K562 (cell line): ENCODE measurements at regions not wholly inside any gene's neighbourhood (a gene's known extent, or its start where the extent isn't known, plus 50 kb on each side); places are given as distances from the start of the nearest gene placed in this dataset.

Experiments used
- CEBPG ChIP-seq, 3 experiments: fragments of 200-800 bp in 1 of 3; sonication (Bioruptor generic) in 1 of 3; sonication (generic) in 1 of 3; formaldehyde crosslinking in 1 of 3; IDR thresholded peaks in 2 of 3; conservative IDR thresholded peaks in 1 of 3; 2 replicates each; pipeline versions ENCODE4 v1.6.1 to v1.8.0; 2016 to 2022; ENCODE audit warnings: missing compliant biosample characterization in 2 of 3, missing genetic modification characterization in 2 of 3, mild to moderate bottlenecking in 1 of 3, missing genetic modification reagents in 1 of 3
- EWSR1 ChIP-seq: fragments of 450-650 bp; IDR thresholded peaks from 2 replicates; pipeline ENCODE4 v1.6.1; 2018; ENCODE audit warnings: borderline replicate concordance, mild to moderate bottlenecking, low read depth, moderate library complexity; ENCODE audit not compliant: partially characterized antibody
- NCOA2 ChIP-seq, 2 experiments: fragments of 450-650 bp; IDR thresholded peaks; 2 replicates each; pipeline ENCODE4 v1.6.1; 2018; ENCODE audit warnings: mild to moderate bottlenecking in 2 of 2, moderate library complexity in 1 of 2; ENCODE audit not compliant: partially characterized antibody in 2 of 2
- ZNF23 ChIP-seq: fragments of 250-450 bp; sonication (Bioruptor Pico); IDR thresholded peaks from 2 replicates; pipeline ENCODE4 v1.4.0; 2020; ENCODE audit warnings: mild to moderate bottlenecking
- ZNF24 ChIP-seq: fragments of 450-650 bp; IDR thresholded peaks from 2 replicates; pipeline ENCODE4 v1.6.1; 2016
- TF ChIP-seq, protein P1 (sequence below): fragments of 250-450 bp; sonication (Bioruptor Pico); IDR thresholded peaks from 2 replicates; pipeline ENCODE4 v1.8.0; 2022; ENCODE audit warnings: inconsistent platforms
- TF ChIP-seq, protein P2 (sequence below): fragments of 150-350 bp; conservative IDR thresholded peaks from 2 replicates; pipeline ENCODE4 v1.6.1; 2014; ENCODE audit warnings: low read length

DNA sequence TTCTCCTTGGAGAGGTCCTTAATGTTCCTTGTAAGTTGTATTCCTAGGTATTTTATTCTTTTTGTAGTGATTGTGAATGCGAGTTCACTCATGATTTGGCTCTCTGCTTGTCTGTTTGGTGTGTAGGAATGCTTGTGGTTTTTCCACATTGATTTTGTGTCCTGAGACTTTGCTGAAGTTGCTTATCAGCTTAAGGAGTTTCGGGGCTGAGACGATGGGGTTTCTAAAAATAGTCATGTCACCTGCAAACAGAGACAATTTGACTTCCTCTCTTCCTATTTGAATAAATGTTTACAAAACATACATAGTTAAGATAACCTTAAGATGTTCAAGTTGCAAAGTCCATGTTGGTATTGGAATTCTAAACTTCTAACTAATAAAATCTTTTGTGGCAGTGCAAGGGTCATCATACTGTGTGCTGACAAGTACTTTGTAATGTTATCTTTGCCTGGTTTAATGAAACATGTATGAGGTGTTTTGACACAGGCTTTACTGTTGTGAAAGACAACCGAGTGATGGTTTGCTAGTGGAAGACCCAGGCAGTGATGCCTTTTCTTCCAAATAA, 286.2 kb downstream of the MRPS30 start (continued):
- no peak for TF ChIP-seq CEBPG (CRISPR knock-in tag; IDR thresholded peaks at IDR 0.05)
- no peak for TF ChIP-seq CEBPG (tag; conservative IDR thresholded peaks at IDR 0.05 in 1 of 2, IDR thresholded peaks at IDR 0.05 in 1 of 2)
- no peak for TF ChIP-seq ZNF24
- TF ChIP-seq ZNF23 (CRISPR knock-in tag), result no peak
- no peak for TF ChIP-seq EWSR1
- no peak for TF ChIP-seq NCOA2 (IDR thresholded peaks at IDR 0.05; ENCODE audit: partially characterized antibody in 2 of 2)
- TF ChIP-seq, protein P1, sequence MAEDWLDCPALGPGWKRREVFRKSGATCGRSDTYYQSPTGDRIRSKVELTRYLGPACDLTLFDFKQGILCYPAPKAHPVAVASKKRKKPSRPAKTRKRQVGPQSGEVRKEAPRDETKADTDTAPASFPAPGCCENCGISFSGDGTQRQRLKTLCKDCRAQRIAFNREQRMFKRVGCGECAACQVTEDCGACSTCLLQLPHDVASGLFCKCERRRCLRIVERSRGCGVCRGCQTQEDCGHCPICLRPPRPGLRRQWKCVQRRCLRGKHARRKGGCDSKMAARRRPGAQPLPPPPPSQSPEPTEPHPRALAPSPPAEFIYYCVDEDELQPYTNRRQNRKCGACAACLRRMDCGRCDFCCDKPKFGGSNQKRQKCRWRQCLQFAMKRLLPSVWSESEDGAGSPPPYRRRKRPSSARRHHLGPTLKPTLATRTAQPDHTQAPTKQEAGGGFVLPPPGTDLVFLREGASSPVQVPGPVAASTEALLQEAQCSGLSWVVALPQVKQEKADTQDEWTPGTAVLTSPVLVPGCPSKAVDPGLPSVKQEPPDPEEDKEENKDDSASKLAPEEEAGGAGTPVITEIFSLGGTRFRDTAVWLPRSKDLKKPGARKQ, result no peak
- TF ChIP-seq, protein P2, sequence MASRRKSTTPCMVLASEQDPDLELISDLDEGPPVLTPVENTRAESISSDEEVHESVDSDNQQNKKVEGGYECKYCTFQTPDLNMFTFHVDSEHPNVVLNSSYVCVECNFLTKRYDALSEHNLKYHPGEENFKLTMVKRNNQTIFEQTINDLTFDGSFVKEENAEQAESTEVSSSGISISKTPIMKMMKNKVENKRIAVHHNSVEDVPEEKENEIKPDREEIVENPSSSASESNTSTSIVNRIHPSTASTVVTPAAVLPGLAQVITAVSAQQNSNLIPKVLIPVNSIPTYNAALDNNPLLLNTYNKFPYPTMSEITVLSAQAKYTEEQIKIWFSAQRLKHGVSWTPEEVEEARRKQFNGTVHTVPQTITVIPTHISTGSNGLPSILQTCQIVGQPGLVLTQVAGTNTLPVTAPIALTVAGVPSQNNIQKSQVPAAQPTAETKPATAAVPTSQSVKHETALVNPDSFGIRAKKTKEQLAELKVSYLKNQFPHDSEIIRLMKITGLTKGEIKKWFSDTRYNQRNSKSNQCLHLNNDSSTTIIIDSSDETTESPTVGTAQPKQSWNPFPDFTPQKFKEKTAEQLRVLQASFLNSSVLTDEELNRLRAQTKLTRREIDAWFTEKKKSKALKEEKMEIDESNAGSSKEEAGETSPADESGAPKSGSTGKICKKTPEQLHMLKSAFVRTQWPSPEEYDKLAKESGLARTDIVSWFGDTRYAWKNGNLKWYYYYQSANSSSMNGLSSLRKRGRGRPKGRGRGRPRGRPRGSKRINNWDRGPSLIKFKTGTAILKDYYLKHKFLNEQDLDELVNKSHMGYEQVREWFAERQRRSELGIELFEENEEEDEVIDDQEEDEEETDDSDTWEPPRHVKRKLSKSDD, result no peak
- TF ChIP-seq, all 486 proteins: peak for 0
